GM21423 (cell line): ENCODE measurements at regions not wholly inside any gene's neighbourhood (a gene's known extent, or its start where the extent isn't known, plus 50 kb on each side); places are given as distances from the start of the nearest gene placed in this dataset.

Experiments
- ATAC-seq: cut with Tn5 transposase; IDR thresholded peaks from one replicate; pipeline ENCODE4 v1.9.1; 2021; ENCODE audit warnings: mild to moderate bottlenecking, moderate library complexity; ENCODE audit not compliant: unreplicated experiment

DNA sequence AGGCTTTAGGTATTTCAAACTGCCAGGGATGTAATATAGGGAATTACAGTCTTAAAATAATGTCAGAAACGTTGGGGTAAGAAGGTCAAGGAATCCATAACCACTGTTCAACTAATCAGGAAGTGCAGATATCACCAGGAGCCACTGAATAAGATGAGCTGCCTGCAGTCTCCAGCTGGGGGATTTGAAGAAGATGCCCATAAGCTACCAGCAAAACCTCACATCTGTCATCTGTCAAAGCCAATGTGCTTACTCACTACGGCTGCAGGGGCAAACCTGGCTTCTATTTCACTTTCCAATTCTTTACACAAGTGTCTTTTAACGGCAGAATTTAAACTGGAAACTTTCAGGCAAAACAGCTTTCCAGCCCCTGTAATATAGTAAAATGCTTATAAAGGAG lies 1410.1 kb upstream of the ATXN8OS start:
- no peak for ATAC-seq

DNA sequence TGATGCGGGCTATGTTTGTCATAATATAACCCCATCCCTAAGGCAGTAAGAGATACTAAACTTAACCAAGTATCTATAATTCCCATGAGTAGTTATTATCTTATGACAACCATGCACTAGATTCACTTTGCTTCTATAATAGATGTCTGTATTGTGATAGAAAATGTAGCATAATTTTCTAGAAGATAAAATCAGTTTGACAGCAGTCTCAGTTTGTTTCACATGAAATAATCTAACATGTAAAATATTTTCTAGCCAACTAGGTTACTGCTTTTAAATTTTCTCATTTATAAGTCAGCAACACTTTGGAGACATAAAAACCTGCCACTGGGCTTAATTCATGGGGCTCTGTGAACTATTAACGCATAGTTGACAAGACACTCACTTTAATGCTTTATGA lies 1410.7 kb upstream of the ATXN8OS start:
- ATAC-seq, result no peak

DNA sequence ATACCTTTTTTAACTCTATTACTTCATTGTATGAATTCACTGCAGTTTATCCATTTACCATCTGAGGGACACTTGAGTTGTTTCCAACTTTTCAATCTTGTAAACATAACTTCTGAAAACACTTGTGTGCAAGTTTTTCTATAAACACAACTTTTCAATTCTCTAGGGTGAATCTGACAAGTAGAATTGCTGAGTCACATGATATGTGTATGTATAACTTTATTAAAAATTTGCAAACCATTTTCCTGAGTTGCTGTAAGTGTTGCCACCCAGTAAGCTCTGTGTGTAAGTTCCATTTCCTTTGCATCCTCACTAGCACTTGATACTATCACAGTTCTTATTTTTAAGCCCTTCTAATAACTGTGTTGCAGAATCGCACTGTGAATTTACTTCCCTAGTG lies 1415.6 kb upstream of the ATXN8OS start:
- no peak for ATAC-seq

GRCh38 chr13:68690567-68690966 lies 1417.1 kb upstream of the ATXN8OS start:
- no peak for ATAC-seq

- ATAC-seq, result no peak
These were observed 1431.0 kb upstream of the ATXN8OS start for GRCh38 chr13:68676513-68677115.

DNA sequence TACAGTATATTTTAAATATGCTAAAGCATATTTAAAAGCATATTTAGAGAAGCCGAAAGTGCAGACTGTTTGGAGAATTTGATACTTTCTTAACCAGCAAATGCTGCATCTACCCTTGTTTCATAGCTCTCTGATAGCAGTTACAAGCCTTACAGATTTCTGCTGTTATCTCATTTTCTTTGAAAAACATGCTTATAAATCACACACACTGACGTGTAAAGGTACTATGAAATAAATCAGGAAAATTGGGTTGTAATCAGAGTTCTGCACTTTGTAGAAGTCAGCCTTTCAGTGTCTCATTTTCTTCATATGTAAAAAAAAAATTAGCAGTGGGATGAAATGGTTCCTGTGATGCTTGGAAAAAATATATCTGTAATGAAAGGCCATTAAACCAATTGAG lies 1432.4 kb upstream of the ATXN8OS start:
- no peak for ATAC-seq

- ATAC-seq, result no peak
These were observed 1437.7 kb upstream of the PCDH9 start for GRCh38 chr13:68667863-68668262.

GRCh38 chr13:68666774-68667397 lies 1436.8 kb upstream of the PCDH9 start:
- no peak for ATAC-seq

- no peak for ATAC-seq
These were observed 1415.7 kb upstream of the PCDH9 start for GRCh38 chr13:68645814-68646213.

DNA sequence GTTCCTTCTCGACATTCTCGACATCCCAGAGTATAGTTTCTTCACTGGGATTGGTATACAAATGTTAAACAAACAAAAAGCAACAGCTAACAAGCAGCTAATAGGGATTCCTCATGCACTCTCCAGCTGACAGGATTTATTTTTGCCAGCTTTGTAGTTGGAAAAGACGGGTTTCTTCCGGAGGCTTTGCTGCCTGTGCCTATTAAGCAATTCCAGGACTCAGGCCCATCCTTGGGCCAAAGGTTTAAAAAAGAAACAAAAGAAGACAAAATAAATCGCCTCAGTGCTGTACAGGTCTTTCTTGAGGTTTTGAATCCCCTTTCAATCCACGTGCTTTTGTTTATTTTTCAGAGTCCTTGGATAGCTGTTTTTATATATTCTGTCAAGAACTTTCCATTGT lies 1414.5 kb upstream of the PCDH9 start:
- no peak for ATAC-seq

GRCh38 chr13:68636784-68637183 lies 1406.6 kb upstream of the PCDH9 start:
- no peak for ATAC-seq

DNA sequence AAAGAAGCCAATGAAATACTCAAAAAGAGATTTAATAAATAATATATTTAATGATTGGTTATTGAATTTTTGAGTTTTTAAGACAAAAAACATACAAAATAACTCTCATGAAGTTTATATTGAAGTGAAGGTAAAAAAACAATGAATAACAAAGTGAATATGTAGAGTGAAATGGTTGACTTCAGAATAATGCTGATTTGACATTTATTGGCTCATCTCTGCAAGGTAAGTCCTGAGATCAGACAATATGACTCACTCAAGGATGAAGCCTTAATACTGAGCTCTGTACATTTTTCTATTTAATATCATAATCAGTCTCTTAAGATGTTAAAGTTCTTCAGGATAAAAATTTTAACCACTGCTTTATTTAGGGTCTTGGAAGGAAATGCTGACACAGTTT lies 1398.9 kb upstream of the PCDH9 start:
- ATAC-seq, result no peak

GRCh38 chr13:68627379-68627778 lies 1397.2 kb upstream of the PCDH9 start:
- ATAC-seq, result no peak

DNA sequence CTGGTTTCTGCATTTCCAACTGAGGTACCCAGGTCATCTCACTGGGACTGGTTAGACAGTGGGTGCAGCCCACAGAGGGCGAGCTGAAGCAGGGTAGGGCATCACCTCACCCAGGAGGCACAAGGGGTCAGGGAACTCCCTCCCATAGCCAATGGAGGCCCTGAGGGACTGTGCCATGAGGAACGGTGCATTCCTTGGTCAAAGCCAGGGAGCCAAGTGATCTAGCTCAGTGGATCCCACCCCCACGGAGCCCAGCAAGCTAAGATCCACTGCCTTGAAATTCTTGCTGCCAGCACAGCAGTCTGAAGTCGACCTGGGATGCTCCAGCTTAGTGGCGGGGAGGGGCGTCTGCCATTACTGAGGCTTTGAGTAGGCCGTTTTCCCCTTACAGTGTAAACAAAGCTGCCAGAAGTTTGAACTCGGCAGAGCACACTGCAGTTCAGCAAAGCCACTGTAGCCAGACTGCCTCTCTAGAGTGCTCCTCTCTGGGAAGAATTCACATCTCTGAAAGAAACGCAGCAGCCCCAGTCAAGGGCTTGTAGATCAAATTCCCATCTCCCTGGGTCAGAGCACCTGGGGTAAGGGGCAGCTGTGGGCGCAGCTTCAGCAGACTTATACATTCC lies 1386.6 kb upstream of the PCDH9 start:
- ATAC-seq, result no peak

- no peak for ATAC-seq
These were observed 1379.5 kb upstream of the PCDH9 start for GRCh38 chr13:68609661-68610060.

GRCh38 chr13:68608147-68608546 lies 1378.0 kb upstream of the PCDH9 start:
- no peak for ATAC-seq

GRCh38 chr13:68597641-68598040 lies 1367.5 kb upstream of the PCDH9 start:
- ATAC-seq, result no peak

DNA sequence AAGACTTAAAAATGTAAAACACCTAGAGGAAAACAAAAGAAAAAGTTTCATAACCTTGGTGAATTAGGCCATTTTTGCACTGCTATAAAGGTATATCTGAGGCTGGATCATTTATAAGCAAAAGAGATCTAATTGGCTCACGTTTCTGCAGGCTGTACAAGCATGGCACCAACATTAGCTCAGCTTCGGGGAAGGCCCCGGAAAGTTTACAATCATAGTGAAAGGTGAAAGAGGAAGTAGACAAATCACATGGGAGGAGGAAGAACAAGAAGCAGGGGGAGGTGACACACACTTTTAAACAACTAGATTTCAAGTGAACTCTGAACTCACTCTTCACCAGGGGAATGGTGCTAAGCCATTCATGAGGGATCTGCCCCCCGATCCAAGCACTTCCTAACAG lies 1358.5 kb upstream of the PCDH9 start:
- peak; percentile 100 for ATAC-seq

DNA sequence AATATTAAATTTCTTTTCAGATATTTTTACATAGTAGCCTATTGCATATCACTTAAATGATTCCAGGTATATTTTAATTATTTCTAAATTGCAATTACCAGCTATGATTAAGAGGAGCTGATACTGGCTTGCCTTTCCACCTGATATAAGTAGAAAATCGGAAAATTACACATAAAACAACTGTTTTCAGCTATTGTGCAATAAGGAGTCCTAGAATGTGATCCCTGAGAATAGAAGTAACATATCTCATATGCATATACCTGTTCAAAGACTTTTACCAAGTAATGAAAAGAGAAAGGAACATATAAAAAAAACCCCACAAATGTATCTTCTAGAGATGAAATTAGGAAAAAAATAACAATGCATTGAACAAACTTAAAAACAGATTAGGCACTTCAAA lies 1354.6 kb upstream of the PCDH9 start:
- no peak for ATAC-seq

GRCh38 chr13:68574053-68574452 lies 1343.9 kb upstream of the PCDH9 start:
- no peak for ATAC-seq

DNA sequence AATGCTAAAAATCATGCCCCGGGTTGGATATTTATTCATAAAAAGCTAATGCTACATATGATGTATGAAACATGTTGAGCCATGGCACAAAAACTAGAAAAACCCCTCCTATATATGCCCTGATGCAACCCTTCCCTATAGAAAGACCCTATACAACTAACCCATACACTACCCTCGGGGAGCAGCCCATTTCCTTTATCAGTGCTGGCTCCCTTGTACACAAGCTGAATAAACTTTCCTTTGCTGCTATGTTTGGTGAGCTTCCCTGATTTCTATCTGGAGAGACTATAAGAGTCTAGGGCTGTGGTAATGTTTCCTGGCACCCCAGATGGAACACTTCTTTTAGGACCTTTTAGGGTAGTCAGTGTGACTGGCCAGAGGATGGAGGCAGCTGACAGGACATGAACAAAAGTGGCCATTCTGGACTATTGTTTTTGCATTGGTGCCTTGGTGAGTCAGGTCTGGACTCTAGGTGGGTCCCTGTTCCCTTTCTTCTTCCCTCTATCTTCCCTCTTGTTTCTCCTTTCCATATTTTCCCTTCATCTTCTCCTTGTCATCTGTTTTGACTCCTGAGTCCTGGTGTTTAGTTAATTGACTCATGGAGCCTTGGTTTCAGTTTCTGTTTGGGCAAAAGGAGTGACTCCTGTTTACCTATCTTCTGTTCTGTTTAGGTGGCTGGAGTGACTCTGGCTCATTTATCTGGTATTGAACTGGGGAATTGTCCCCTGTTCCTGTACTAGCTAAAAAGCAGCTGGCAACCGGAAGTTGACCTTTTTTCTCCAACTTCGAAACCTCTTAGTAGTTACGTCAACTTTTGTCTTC lies 1321.8 kb upstream of the PCDH9 start:
- ATAC-seq, result no peak

- peak; percentile 60 for ATAC-seq
These were observed 1320.2 kb upstream of the PCDH9 start for GRCh38 chr13:68550330-68550729.
